Activated T-helper 17 cell treated with anti-CD3 and anti-CD28 coated beads, Interleukin-2, amount 50 U/mL, for 72 hours (primary cell): ENCODE measurements at regions not wholly inside any gene's neighbourhood (a gene's known extent, or its start where the extent isn't known, plus 50 kb on each side); places are given as distances from the start of the nearest gene placed in this dataset.
"Not testable (repeated sequence)": the region's sequence is repeated elsewhere in the genome, so short reads cannot be mapped to it uniquely, and the experiment has no call there.

Experiments
- ATAC-seq: fragments of 150-1000 bp; cut with Tn5 transposase; replicated peaks from 2 replicates; pipeline ENCODE4 v1.10.0; 2021; ENCODE audit warnings: mild to moderate bottlenecking, moderate library complexity
- H3K27ac Mint-ChIP-seq: one replicate; pipeline ENCODE4 v1.8.0; 2022; ENCODE audit warnings: mixed read lengths
- H3K27me3 Mint-ChIP-seq: one replicate; pipeline ENCODE4 v1.8.0; 2022; ENCODE audit warnings: mixed read lengths
- H3K36me3 Mint-ChIP-seq: one replicate; pipeline ENCODE4 v1.8.0; 2022; ENCODE audit warnings: low read depth, mild to moderate bottlenecking, mixed read lengths
- H3K4me1 Mint-ChIP-seq: one replicate; pipeline ENCODE4 v1.8.0; 2022; ENCODE audit warnings: mixed read lengths
- H3K4me3 Mint-ChIP-seq: one replicate; pipeline ENCODE4 v1.8.0; 2022; ENCODE audit warnings: mild to moderate bottlenecking, mixed read lengths
- H3K9me3 Mint-ChIP-seq: one replicate; pipeline ENCODE4 v1.8.0; 2022; ENCODE audit warnings: mixed read lengths

DNA sequence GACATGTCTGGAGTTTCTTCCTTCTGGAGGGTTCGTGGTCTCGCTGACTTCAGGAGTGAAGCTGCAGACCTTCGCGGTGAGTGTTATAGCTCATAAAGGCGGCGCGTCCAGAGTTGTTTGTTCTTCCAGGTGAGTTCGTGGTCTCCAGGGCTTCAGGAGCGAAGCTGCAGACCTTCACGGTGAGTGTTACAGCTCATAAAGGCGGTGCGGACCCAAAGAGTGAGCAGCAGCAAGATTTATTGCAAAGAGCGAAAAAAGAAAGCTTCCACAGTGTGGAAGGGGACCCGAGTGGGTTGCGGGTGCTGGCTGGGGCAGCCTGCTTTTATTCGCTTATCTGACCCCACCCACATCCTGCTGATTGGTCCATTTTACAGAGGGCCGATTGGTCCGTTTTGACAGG lies 784.2 kb upstream of the FBXO33 start:
- H3K27ac Mint-ChIP-seq, H3K4me3 Mint-ChIP-seq, H3K4me1 Mint-ChIP-seq, H3K36me3 Mint-ChIP-seq, H3K27me3 Mint-ChIP-seq, ATAC-seq, H3K9me3 Mint-ChIP-seq: not testable (repeated sequence)

DNA sequence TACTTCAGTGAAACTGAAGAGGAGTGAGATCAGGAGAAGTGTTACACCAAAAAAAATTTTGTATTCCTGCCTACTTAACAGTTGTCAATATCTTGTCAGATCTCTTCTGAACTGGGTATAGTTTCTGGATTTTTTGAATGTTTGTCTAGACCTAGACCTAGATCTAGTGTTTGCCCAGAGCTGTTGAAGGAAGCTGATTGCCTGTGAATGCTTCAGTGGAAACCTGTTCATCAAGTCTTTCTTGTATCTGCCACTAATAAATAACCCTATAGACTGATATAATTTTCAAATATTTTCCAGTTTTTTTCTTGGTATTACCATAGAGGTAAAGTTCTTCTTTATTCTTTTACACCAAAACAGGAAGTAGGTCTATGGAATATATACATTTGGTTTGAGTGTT lies 781.5 kb upstream of the FBXO33 start:
- no peaks in the 10 kb centered on the region for H3K4me1 Mint-ChIP-seq
- H3K27ac Mint-ChIP-seq: no peak overlapping the region
- no peaks in the 10 kb centered on the region for H3K27me3 Mint-ChIP-seq
- H3K9me3 Mint-ChIP-seq: peaks cover 1% of the 10 kb centered on the region
- H3K4me3 Mint-ChIP-seq: no peak overlapping the region
- H3K36me3 Mint-ChIP-seq: no peaks in the 10 kb centered on the region
- ATAC-seq: no peak

DNA sequence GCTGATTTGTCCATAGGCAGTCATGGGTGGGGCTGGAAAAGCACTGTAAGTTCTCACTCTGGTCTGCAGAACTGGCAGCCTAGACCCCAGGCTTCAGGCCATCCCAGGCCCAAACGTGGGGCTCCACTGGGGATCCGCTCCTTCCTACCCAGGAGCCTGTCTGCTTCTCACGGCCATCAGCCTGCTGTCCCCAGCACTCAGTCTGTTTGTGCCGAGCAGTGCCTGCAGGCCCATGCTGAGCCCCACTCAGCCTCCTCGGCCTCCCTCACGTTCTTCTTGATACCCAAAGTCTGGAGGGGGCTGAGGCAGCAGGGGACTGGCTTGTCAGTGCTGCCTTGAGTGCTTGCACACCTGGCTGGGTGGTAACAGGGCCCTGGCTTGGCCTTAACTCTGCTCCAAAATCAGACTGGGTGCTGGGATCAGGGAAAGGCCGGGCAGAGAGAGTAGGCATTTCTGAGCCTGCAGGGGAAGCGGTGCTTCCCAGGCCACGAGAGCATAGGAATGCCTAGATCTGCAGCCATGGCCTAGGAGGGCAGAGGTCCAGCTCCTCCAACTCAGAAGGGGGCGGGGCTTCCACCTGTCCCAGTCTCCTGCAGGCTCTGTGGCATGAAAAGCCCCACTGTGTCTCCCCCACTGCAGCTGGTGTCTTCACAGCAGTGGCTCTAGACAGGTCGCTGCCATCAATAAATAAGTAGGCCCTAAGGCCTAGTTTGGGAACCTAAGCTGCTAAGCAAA lies 772.4 kb upstream of the FBXO33 start:
- H3K4me3 Mint-ChIP-seq: no peak overlapping the region
- no peak for ATAC-seq
- no peaks in the 10 kb centered on the region for H3K36me3 Mint-ChIP-seq
- H3K9me3 Mint-ChIP-seq: peaks cover 6% of the 10 kb centered on the region
- no peaks in the 10 kb centered on the region for H3K4me1 Mint-ChIP-seq
- no peaks in the 10 kb centered on the region for H3K27me3 Mint-ChIP-seq
- H3K27ac Mint-ChIP-seq: no peak overlapping the region

DNA sequence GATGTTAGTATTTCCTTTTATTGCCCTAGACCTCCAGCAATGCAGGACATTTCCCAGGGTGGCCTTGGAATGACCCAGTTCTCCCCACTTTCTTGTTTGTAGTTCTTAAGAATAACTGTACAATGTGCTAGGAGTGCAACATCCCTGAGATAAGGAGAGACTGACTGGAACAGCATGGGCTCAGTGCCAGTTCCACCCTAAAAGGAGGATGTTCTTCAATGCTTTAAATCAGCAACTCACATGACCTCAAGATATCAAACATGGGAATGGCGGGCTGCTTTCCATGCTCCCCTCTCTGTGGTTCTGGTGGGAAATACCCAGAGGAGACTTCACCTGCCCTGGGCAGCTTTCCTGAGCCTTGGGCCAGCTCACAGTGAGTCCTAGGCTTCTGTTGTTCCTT lies 766.9 kb upstream of the FBXO33 start:
- H3K9me3 Mint-ChIP-seq: peaks cover 3% of the 10 kb centered on the region
- ATAC-seq: no peak

DNA sequence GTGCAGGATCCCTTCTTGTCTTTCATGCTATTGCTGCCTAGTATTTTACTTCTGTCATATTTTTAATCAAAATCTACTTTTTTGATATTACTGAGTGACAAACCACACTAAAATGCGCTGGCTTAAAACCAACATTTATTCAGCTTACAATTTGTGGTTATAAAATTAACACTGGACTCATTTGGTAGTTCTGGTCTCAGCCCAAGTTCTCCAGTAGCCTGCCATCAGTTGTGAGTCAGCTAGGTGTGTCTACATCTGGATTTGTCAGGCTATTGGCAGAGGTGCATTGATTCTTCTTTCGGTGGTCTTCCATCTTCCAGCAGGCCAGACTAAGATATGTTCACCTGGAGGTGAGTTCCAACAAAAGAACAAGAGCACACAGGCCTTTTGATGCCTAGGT lies 765.1 kb upstream of the FBXO33 start:
- no peak for ATAC-seq
- Mint-ChIP-seq H3K36me3 (no peaks in the 10 kb centered on the region), H3K4me1 (no peaks in the 10 kb centered on the region), H3K9me3 (no peaks in the 10 kb centered on the region), H3K27me3 (no peaks in the 10 kb centered on the region), H3K4me3 (no peak overlapping the region), H3K27ac (no peak overlapping the region)

More for the DNA sequence above, 766.9 kb upstream of the FBXO33 start:
- Mint-ChIP-seq H3K4me1 (no peaks in the 10 kb centered on the region), H3K27me3 (no peaks in the 10 kb centered on the region), H3K27ac (no peak overlapping the region), H3K36me3 (no peaks in the 10 kb centered on the region), H3K4me3 (no peak overlapping the region)

DNA sequence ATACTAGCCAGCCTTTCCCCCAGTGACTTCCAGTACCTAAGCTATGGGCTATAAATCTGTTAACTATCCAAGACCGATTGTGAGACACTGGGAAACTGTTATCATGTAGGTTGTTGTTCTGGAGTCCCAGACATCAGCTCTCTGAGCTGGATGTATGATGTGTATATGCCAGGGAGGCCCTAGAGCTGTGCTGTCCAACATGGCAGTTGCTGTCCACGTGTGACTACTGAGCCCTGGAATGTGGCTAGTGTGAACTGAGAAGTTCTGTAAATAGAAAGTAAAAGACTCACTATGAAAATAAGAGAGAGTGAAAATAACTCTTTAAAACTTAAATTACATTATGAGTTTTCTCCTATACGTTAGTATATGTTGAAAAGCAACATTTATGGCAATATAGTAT lies 755.8 kb upstream of the FBXO33 start:
- Mint-ChIP-seq H3K27me3 (no peaks in the 10 kb centered on the region), H3K4me3 (no peak overlapping the region), H3K9me3 (peaks cover 3% of the 10 kb centered on the region), H3K36me3 (no peaks in the 10 kb centered on the region), H3K27ac (no peak overlapping the region), H3K4me1 (no peaks in the 10 kb centered on the region)
- no peak for ATAC-seq

DNA sequence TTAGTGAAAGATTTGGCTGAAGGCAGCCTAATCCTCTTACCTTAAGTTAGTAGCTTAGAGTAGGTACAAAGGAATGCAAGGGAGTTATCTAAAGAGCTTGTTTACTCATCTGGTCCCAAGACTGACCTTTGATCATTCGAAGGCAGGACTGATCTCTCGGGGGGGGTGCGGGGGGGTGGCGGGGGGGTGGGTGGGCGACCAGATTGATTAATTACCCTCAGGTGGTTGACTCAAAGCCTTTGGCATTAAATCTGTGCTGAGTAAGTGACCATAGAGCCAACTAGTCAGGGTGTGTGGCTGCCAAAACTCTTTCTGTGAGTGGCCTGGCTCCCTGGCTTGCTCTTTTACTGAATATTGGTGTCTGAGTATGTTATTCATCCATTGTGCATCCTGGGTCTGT lies 731.9 kb upstream of the FBXO33 start:
- H3K36me3 Mint-ChIP-seq: no peaks in the 10 kb centered on the region
- H3K4me1 Mint-ChIP-seq: no peaks in the 10 kb centered on the region
- no peak overlapping the region for H3K27ac Mint-ChIP-seq
- ATAC-seq: no peak
- H3K27me3 Mint-ChIP-seq: no peaks in the 10 kb centered on the region
- H3K4me3 Mint-ChIP-seq: no peak overlapping the region
- H3K9me3 Mint-ChIP-seq: peaks cover 9% of the 10 kb centered on the region

DNA sequence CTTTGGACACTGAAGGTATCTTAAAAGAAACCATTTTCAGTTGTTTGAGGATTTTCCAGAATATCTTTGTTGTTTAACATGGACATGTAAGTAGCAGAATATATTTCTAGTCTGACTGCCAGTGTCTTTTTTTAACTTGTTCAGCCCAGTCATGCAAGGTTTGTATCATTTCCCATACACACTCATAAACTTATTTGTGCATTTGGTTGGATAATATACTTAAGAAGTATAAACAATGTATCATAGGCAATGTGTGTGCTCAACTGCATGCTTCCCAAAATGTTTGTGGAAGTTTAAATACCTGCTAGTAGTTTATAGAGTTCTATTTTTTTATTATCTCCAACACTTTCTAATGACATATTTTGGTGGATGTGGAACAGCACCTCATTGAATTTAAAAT lies 707.4 kb upstream of the FBXO33 start:
- Mint-ChIP-seq H3K27ac (no peak overlapping the region), H3K27me3 (no peaks in the 10 kb centered on the region), H3K9me3 (peaks cover 16% of the 10 kb centered on the region), H3K36me3 (no peaks in the 10 kb centered on the region), H3K4me1 (no peaks in the 10 kb centered on the region), H3K4me3 (no peak overlapping the region)
- no peak for ATAC-seq

DNA sequence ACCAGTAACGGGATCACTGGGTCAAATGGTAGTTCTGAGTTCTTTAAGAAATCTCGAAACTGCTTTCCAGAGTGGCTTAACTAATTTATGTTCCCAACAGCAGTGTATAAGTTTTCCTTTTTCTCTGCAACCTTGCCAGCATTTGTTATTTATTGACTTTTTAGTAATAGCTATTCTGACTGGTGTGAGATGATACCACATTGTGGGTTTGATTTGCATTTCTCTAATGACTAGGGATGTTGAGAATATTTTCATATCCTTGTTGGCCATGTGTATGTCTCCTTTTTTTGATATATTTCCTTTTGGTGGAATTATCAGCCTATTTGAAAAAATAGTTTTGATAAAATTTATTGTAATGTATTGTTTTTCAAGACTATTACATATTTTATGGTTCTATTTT lies 701.2 kb upstream of the FBXO33 start:
- no peak for ATAC-seq
- no peak overlapping the region for H3K4me3 Mint-ChIP-seq
- no peaks in the 10 kb centered on the region for H3K27me3 Mint-ChIP-seq
- H3K4me1 Mint-ChIP-seq: no peaks in the 10 kb centered on the region
- H3K9me3 Mint-ChIP-seq: peaks cover 19% of the 10 kb centered on the region
- H3K27ac Mint-ChIP-seq: no peak overlapping the region
- H3K36me3 Mint-ChIP-seq: no peaks in the 10 kb centered on the region

DNA sequence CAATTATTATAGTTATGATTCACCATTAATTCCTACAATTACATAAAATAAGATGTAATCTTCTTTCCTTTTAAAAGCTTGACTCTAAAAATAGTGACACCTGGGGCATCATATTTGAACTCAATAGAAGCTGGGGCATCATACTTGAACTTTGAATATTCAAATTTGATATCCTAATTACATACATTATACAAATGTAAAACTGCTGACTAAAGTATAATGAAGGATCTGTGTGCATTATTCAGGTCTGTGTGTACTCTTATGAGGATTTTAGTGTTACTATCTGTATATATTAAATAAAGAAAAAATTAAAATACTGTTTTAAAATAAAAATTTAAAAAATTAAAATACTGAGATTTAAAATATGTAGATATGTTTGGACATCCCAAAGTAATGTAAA lies 696.9 kb upstream of the FBXO33 start:
- Mint-ChIP-seq H3K9me3 (peaks cover 8% of the 10 kb centered on the region), H3K27me3 (no peaks in the 10 kb centered on the region), H3K4me3 (no peak overlapping the region), H3K27ac (no peak overlapping the region), H3K36me3 (no peaks in the 10 kb centered on the region), H3K4me1 (no peaks in the 10 kb centered on the region)
- ATAC-seq: no peak

DNA sequence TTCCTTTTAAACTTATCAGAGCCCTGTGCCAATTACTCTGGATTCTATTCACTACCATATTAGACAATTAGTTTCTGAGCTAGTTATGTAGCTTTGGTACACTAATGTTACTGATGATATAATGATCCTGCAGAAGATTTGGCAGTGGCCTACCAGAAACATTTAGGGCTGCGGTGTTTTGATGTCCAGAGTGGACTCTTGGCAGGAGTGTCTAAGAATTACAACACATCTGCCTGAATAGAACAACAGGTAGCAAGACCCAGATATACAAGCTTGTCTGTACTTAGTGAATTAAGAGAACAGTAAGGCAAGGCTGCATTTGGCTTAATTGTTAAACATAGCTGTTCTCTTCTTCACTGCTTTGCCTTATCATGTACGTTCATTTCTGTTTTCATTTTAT lies 691.6 kb upstream of the FBXO33 start:
- no peaks in the 10 kb centered on the region for H3K9me3 Mint-ChIP-seq
- no peaks in the 10 kb centered on the region for H3K4me1 Mint-ChIP-seq
- H3K27me3 Mint-ChIP-seq: no peaks in the 10 kb centered on the region
- no peak overlapping the region for H3K27ac Mint-ChIP-seq
- H3K4me3 Mint-ChIP-seq: no peak overlapping the region
- ATAC-seq: no peak
- no peaks in the 10 kb centered on the region for H3K36me3 Mint-ChIP-seq

DNA sequence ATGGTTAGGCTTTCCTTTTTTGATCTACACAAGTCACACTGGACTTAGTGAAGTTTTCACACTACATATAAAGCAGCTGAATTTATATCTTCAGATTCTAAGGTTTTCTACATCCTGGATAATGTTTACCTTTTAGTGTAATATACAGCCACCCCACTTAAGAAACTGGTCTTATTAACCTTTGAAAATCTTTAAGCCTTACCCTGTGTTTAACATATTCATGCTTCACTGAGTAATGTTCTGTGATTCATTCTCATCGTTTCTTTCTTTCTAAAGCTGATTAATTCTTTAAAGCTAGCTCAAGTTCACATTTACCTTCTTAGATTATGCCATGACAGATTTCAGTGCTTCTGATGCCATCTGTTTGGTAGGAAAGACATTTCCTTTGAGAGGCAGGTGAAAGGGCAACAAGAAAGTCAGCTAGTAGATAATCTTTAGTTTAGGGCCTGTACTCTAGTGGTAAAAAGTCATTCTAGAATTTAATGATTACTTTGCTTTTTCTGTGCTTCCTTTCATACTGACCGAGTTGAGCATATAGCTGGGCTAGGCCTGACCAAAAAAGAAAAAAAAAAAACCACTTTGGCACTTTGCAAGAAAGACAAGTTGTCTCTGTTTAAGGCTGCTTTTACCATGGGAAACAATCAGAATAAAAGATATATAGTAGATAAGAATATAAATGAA lies 690.9 kb upstream of the FBXO33 start:
- ATAC-seq: no peak
- Mint-ChIP-seq H3K27ac (no peak overlapping the region), H3K36me3 (no peaks in the 10 kb centered on the region), H3K27me3 (no peaks in the 10 kb centered on the region), H3K4me3 (no peak overlapping the region), H3K9me3 (peaks cover 1% of the 10 kb centered on the region), H3K4me1 (no peaks in the 10 kb centered on the region)

DNA sequence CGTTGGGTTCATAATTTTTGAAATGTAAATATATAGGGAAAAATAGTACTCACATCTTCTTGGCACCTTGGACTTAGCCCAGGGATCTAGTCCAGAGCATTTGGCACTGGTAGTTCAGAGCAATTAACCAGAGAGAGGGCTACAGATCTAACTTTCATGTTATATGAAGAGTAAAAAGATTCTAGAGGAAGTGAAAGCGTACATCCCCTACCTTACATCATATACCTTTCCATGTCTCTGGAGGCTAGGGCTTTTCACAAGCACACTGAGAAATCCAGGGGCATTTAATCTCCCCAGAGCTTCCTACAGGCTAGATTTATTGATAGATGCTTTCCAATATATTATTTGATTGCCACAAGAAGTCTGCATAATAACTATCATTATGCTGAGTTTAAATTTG lies 687.5 kb upstream of the FBXO33 start:
- H3K27me3 Mint-ChIP-seq: no peaks in the 10 kb centered on the region
- no peak overlapping the region for H3K4me3 Mint-ChIP-seq
- ATAC-seq: no peak
- H3K36me3 Mint-ChIP-seq: no peaks in the 10 kb centered on the region
- peaks cover 8% of the 10 kb centered on the region for H3K9me3 Mint-ChIP-seq
- no peaks in the 10 kb centered on the region for H3K4me1 Mint-ChIP-seq
- H3K27ac Mint-ChIP-seq: no peak overlapping the region

DNA sequence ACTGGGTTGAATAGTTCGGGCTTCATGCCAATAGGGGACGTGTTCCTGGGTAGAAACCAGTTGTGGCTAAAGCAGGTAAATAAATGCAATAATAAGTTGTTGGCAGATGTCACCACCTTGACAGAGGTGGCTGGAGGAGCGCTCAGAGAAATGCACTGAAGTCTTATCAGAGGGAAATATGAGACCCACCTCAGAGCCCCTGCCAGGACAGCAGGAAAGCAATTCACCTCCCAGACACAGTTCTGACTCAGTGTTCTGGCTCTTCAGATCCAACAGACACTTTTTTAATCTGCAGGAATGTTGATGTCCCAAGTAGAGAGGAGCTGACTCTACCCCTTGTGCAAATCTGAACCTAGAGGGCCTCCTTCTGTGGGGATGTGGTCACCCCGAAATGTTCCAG lies 687.1 kb upstream of the FBXO33 start:
- no peak for ATAC-seq
- Mint-ChIP-seq H3K27ac (no peak overlapping the region), H3K4me3 (no peak overlapping the region), H3K9me3 (peaks cover 8% of the 10 kb centered on the region), H3K36me3 (no peaks in the 10 kb centered on the region), H3K4me1 (no peaks in the 10 kb centered on the region), H3K27me3 (no peaks in the 10 kb centered on the region)

DNA sequence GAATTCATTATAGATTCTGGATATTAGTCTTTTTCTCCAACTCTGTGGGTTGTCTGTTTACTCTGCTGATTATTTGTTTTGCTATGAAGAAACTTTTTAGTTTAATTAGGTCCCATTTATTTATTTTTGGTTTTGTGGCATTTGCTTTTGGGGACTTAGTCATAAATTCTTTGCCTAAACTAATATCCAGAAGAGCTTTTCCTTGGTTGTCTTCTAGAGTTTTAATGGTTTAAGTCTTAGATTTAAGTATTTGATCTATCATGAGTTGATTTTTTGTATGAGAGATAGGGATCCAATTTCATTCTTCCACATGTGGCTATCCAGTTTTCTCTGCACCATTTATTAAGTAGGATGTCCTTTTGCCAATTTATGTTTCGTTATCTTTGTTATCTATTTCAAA lies 683.4 kb upstream of the FBXO33 start:
- Mint-ChIP-seq H3K4me3 (no peak overlapping the region), H3K27ac (no peak overlapping the region), H3K9me3 (peaks cover 8% of the 10 kb centered on the region), H3K36me3 (no peaks in the 10 kb centered on the region), H3K27me3 (no peaks in the 10 kb centered on the region), H3K4me1 (no peaks in the 10 kb centered on the region)
- no peak for ATAC-seq
